ENCODE measurements at regions not wholly inside any gene's neighbourhood (a gene's known extent, or its start where the extent isn't known, plus 50 kb on each side); places are given as distances from the start of the nearest gene placed in this dataset.

GRCh38 chr2:207290833-207291624 lies 125.3 kb upstream of the KLF7 start:
- no peak for DNase-seq

- DNase-seq, result no peak
Measured at GRCh38 chr2:207291625-207292252, 126.0 kb upstream of the KLF7 start.

GRCh38 chr2:207296265-207296948 lies 130.7 kb upstream of the KLF7 start:
- DNase-seq, result no peak

GRCh38 chr2:207300817-207301216 lies 135.1 kb upstream of the KLF7 start:
- DNase-seq, result no peak

GRCh38 chr2:207304761-207305160 lies 139.0 kb upstream of the KLF7 start:
- no peak for DNase-seq

- no peak for DNase-seq
Measured at GRCh38 chr2:207308519-207309224, 142.9 kb upstream of the KLF7 start.

GRCh38 chr2:207311316-207312005 lies 145.7 kb upstream of the KLF7 start:
- DNase-seq, result no peak

GRCh38 chr2:207312006-207312356 lies 146.2 kb upstream of the KLF7 start:
- DNase-seq, result no peak

- DNase-seq, result no peak
Measured at GRCh38 chr2:207313947-207314346, 148.2 kb upstream of the KLF7 start.

- DNase-seq, result no peak
Measured at GRCh38 chr2:207315131-207315530, 149.4 kb upstream of the KLF7 start.

GRCh38 chr2:207316484-207316883 lies 150.7 kb upstream of the KLF7 start:
- DNase-seq, result no peak

- no peak for DNase-seq
Measured at GRCh38 chr2:207316906-207317305, 151.2 kb upstream of the KLF7 start.

GRCh38 chr2:207317378-207317984 lies 151.7 kb upstream of the KLF7 start:
- DNase-seq, result no peak

GRCh38 chr2:207318181-207318628 lies 152.5 kb upstream of the KLF7 start:
- no peak for DNase-seq

GRCh38 chr2:207319316-207319715 lies 153.6 kb upstream of the KLF7 start:
- no peak for DNase-seq

GRCh38 chr2:207320381-207321159 lies 154.8 kb upstream of the KLF7 start:
- no peak for DNase-seq

GRCh38 chr2:207321514-207321913 lies 155.8 kb upstream of the KLF7 start:
- no peak for DNase-seq

GRCh38 chr2:207324001-207324400 lies 158.3 kb upstream of the KLF7 start:
- DNase-seq, result no peak

- DNase-seq, result no peak
Measured at GRCh38 chr2:207327513-207327912, 161.8 kb upstream of the KLF7 start.

- no peak for DNase-seq
Measured at GRCh38 chr2:207328944-207329386, 163.2 kb upstream of the KLF7 start.

GRCh38 chr2:207330912-207331311 lies 165.2 kb upstream of the KLF7 start:
- DNase-seq, result no peak

Measured in effector CD8-positive, alpha-beta T cell (primary cell).